ENCODE measurements at regions not wholly inside any gene's neighbourhood (a gene's known extent, or its start where the extent isn't known, plus 50 kb on each side); places are given as distances from the start of the nearest gene placed in this dataset.

DNA sequence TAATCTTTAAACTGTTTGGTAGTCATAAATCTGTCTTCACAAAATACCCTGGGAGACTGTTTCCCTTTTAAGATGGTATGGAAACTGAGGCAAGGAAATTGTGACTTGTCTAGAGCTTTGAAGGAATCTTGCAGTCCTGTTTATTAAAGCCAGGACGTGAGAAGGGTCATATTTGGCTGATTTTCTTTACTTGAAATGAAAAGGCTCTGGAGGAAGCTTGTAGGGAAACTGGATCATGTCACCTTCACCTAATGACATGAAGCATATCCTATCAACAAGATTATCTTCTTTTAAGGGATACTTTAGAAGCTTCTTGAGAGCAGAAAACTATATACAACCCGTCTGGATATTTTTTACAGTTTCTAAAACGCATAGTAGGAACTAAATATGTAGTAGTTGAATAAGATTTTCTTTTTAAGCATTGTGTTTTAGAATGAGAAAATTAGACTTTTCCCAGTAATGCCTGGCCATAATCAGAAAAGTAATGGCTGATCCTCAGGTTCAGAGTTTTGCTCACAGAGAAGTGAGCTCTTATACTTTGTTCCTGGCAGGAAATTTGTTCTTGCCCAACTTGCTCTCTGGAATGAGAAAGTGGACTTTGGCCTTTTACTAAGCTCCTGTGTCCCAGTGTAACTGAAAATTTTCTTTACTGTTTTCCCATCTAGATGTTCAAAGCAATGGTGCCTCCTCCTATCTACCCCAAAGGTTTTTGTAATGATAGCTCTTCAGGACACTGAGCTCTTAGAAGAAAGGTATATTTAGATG, 136.8 kb upstream of the AFF2 start:
- H3K9ac ChIP-seq (ENCODE audit: low read depth, low read length) = no peak overlapping the region
- TF ChIP-seq, protein P1, sequence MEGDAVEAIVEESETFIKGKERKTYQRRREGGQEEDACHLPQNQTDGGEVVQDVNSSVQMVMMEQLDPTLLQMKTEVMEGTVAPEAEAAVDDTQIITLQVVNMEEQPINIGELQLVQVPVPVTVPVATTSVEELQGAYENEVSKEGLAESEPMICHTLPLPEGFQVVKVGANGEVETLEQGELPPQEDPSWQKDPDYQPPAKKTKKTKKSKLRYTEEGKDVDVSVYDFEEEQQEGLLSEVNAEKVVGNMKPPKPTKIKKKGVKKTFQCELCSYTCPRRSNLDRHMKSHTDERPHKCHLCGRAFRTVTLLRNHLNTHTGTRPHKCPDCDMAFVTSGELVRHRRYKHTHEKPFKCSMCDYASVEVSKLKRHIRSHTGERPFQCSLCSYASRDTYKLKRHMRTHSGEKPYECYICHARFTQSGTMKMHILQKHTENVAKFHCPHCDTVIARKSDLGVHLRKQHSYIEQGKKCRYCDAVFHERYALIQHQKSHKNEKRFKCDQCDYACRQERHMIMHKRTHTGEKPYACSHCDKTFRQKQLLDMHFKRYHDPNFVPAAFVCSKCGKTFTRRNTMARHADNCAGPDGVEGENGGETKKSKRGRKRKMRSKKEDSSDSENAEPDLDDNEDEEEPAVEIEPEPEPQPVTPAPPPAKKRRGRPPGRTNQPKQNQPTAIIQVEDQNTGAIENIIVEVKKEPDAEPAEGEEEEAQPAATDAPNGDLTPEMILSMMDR (IDR thresholded peaks at IDR 0.05; ENCODE audit: borderline replicate concordance, extremely low read depth, low read length, poor library complexity, severe bottlenecking) = no peak
- TF ChIP-seq EZH2 (IDR thresholded peaks at IDR 0.05; ENCODE audit: borderline replicate concordance, low read depth, low read length, severe bottlenecking) = no peak
- no peak overlapping the region for H2AFZ ChIP-seq (ENCODE audit: low read depth, low read length)
- no peak for DNase-seq
- H3K27ac ChIP-seq (ENCODE audit: low read length) = no peak overlapping the region
- no peak overlapping the region for H3K4me3 ChIP-seq (ENCODE audit: low read depth in 1 of 2, low read length in 2 of 2)
- no peaks in the 10 kb centered on the region for H3K79me2 ChIP-seq (ENCODE audit: insufficient read depth, low read length)
- no peak overlapping the region for H3K4me2 ChIP-seq (ENCODE audit: insufficient read depth, low read length)
- H3K4me1 ChIP-seq (ENCODE audit: insufficient read depth, low read length) = no peaks in the 10 kb centered on the region
- H3K27me3 ChIP-seq (ENCODE audit: insufficient read depth, low read length, poor library complexity) = no peaks in the 10 kb centered on the region
- no peaks in the 10 kb centered on the region for H3K36me3 ChIP-seq (ENCODE audit: insufficient read depth, low read length)
- ATAC-seq (ENCODE audit: insufficient read depth, low read depth) = no peak
- no peaks in the 10 kb centered on the region for H4K20me1 ChIP-seq (ENCODE audit: insufficient read depth, low read length)
- H3K9me3 ChIP-seq (ENCODE audit: insufficient read depth, low read length, severe bottlenecking) = no peaks in the 10 kb centered on the region

DNA sequence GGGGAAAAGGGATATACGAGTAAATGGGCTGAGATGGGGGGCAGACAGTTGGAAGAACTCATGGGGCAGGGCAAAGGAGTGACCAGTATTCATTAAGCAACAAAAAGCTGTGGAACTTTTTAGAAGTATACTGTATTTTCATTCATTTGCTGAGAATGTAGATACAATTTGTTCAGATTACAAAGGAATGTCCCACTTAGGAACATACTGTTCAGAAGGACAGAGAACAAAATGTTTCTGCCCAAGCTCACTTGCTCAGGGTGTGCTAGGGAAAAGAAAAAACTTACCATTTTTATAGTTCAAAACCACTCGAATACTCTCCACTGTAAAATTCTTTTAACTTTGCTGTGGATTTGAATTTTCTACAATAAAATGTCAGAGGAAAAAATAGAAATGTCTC, 135.2 kb upstream of the AFF2 start:
- Histone ChIP-seq H3K27ac (ENCODE audit: low read length) (no peak overlapping the region), H3K27me3 (ENCODE audit: insufficient read depth, low read length, poor library complexity) (no peaks in the 10 kb centered on the region), H3K4me1 (ENCODE audit: insufficient read depth, low read length) (no peaks in the 10 kb centered on the region), H3K9me3 (ENCODE audit: insufficient read depth, low read length, severe bottlenecking) (no peaks in the 10 kb centered on the region), H3K79me2 (ENCODE audit: insufficient read depth, low read length) (no peaks in the 10 kb centered on the region), H3K4me2 (ENCODE audit: insufficient read depth, low read length) (no peak overlapping the region), H3K36me3 (ENCODE audit: insufficient read depth, low read length) (no peaks in the 10 kb centered on the region), H3K9ac (ENCODE audit: low read depth, low read length) (no peak overlapping the region), H3K4me3 (ENCODE audit: low read depth in 1 of 2, low read length in 2 of 2) (no peak overlapping the region), H2AFZ (ENCODE audit: low read depth, low read length) (no peak overlapping the region), H4K20me1 (ENCODE audit: insufficient read depth, low read length) (no peaks in the 10 kb centered on the region)
- ATAC-seq (ENCODE audit: insufficient read depth, low read depth) (no peak), DNase-seq (no peak)
- no peak for TF ChIP-seq EZH2 (IDR thresholded peaks at IDR 0.05; ENCODE audit: borderline replicate concordance, low read depth, low read length, severe bottlenecking)
- TF ChIP-seq, protein P1 (IDR thresholded peaks at IDR 0.05; ENCODE audit: borderline replicate concordance, extremely low read depth, low read length, poor library complexity, severe bottlenecking) = no peak

DNA sequence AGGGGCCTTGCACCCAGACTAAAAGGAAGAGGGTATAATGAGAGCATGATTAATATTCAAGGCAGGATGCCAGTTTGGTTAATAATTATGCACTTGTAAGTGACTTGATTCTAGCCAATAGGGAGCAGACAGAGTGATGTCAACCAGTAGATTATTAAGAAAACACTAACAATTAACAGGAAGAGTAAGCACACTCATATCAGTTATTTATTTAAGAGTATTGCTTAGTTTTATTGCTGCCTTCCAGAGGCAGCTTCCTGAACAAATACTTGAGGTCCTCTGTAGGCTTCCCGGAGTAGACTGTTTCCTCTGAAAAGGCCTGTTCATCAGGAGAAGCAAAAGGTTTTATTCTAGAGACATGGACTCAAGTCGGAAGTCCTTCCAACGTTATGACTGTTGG, 129.1 kb upstream of the AFF2 start:
- no peak overlapping the region for H3K4me3 ChIP-seq (ENCODE audit: low read depth in 1 of 2, low read length in 2 of 2)
- H3K4me1 ChIP-seq (ENCODE audit: insufficient read depth, low read length) = peaks cover 10% of the 10 kb centered on the region
- ATAC-seq (ENCODE audit: insufficient read depth, low read depth) = no peak
- no peak for TF ChIP-seq EZH2 (IDR thresholded peaks at IDR 0.05; ENCODE audit: borderline replicate concordance, low read depth, low read length, severe bottlenecking)
- TF ChIP-seq, protein P1 (IDR thresholded peaks at IDR 0.05; ENCODE audit: borderline replicate concordance, extremely low read depth, low read length, poor library complexity, severe bottlenecking) = no peak
- no peaks in the 10 kb centered on the region for H3K36me3 ChIP-seq (ENCODE audit: insufficient read depth, low read length)
- H3K4me2 ChIP-seq (ENCODE audit: insufficient read depth, low read length) = no peak overlapping the region
- DNase-seq = no peak
- no peaks in the 10 kb centered on the region for H3K9me3 ChIP-seq (ENCODE audit: insufficient read depth, low read length, severe bottlenecking)
- no peaks in the 10 kb centered on the region for H3K79me2 ChIP-seq (ENCODE audit: insufficient read depth, low read length)
- H3K9ac ChIP-seq (ENCODE audit: low read depth, low read length) = no peak overlapping the region
- H3K27ac ChIP-seq (ENCODE audit: low read length) = no peak overlapping the region
- no peak overlapping the region for H2AFZ ChIP-seq (ENCODE audit: low read depth, low read length)
- no peaks in the 10 kb centered on the region for H4K20me1 ChIP-seq (ENCODE audit: insufficient read depth, low read length)
- H3K27me3 ChIP-seq (ENCODE audit: insufficient read depth, low read length, poor library complexity) = no peaks in the 10 kb centered on the region

All from DND-41 (cell line).